Naive B cell (primary cell): ENCODE measurements at regions not wholly inside any gene's neighbourhood (a gene's known extent, or its start where the extent isn't known, plus 50 kb on each side); places are given as distances from the start of the nearest gene placed in this dataset.

Experiments used
- ATAC-seq, 2 donors: fragments of 150-1000 bp; cut with Tn5 transposase; 2 replicates each; pipeline ENCODE4 v1.10.0; 2021; ENCODE audit warnings: low read depth in 2 of 2, mild to moderate bottlenecking in 2 of 2, moderate library complexity in 2 of 2
- DNase-seq: peaks from one replicate; pipeline ENCODE4 v3.0.0; 2022
- H3K27ac Mint-ChIP-seq, 6 donors: one replicate each; pipeline ENCODE4 v1.8.0; 2020 to 2022; ENCODE audit warnings: mild to moderate bottlenecking in 6 of 6, mixed read lengths in 6 of 6, moderate library complexity in 5 of 6, inconsistent platforms in 2 of 6
- H3K27me3 Mint-ChIP-seq, 3 donors: one replicate each; pipeline ENCODE4 v1.8.0; 2021 to 2022; ENCODE audit warnings: mixed read lengths in 3 of 3, mild to moderate bottlenecking in 1 of 3
- H3K36me3 Mint-ChIP-seq, 2 donors: one replicate each; pipeline ENCODE4 v1.8.0; 2020 to 2022; ENCODE audit warnings: mixed read lengths in 2 of 2, inconsistent platforms in 1 of 2, mild to moderate bottlenecking in 1 of 2
- H3K4me1 Mint-ChIP-seq, 3 donors: one replicate each; pipeline ENCODE4 v1.8.0; 2020 to 2022; ENCODE audit warnings: mixed read lengths in 3 of 3, inconsistent platforms in 1 of 3, mild to moderate bottlenecking in 1 of 3, moderate library complexity in 1 of 3
- H3K4me3 Mint-ChIP-seq, 8 donors: one replicate each; pipeline ENCODE4 v1.8.0; 2020 to 2022; ENCODE audit warnings: mild to moderate bottlenecking in 8 of 8, mixed read lengths in 8 of 8, moderate library complexity in 8 of 8, inconsistent platforms in 2 of 8
- H3K9me3 Mint-ChIP-seq, 7 donors: one replicate each; pipeline ENCODE4 v1.8.0; 2020 to 2022; ENCODE audit warnings: mixed read lengths in 7 of 7, mild to moderate bottlenecking in 5 of 7, inconsistent platforms in 2 of 7, moderate library complexity in 1 of 7

- Mint-ChIP-seq H3K27ac (peak overlapping the region; percentile 4 to 77 (median 42)), H3K36me3 (no peaks in the 10 kb centered on the region), H3K27me3 (no peaks in the 10 kb centered on the region), H3K4me3 (peak overlapping the region; percentile 23 to 86 (median 69)), H3K4me1 (peaks cover 63 to 79% (median 71%) of the 10 kb centered on the region in 3 donors), H3K9me3 (no peaks in the 10 kb centered on the region)
- peak; percentile 94 to 97 for ATAC-seq
- DNase-seq, result peak; percentile 67
Measured at GRCh38 chr2:234571620-234572407, 74.9 kb upstream of the ARL4C start.

GRCh38 chr2:234570476-234570875 is 73.6 kb upstream of the ARL4C start:
- no peak for DNase-seq
- peak overlapping the region in 6 of 8 donors; percentile 25 to 86 (median 73) for H3K4me3 Mint-ChIP-seq

GRCh38 chr2:234569776-234570430 is 73.0 kb upstream of the ARL4C start:
- Mint-ChIP-seq H3K27ac (peak overlapping the region; percentile 4 to 92 (median 76)), H3K4me1 (peaks cover 73 to 88% (median 85%) of the 10 kb centered on the region in 3 donors), H3K27me3 (no peaks in the 10 kb centered on the region), H3K4me3 (peak overlapping the region in 7 of 8 donors; percentile 25 to 86 (median 69)), H3K9me3 (no peaks in the 10 kb centered on the region), H3K36me3 (no peaks in the 10 kb centered on the region)
- DNase-seq (no peak), ATAC-seq (peak in 1 of 2 donors; percentile 11)

More at GRCh38 chr2:234570476-234570875, 73.6 kb upstream of the ARL4C start:
- ATAC-seq, result no peak
- Mint-ChIP-seq H3K27ac (peak overlapping the region in 5 of 6 donors; percentile 4 to 92 (median 75)), H3K9me3 (no peaks in the 10 kb centered on the region), H3K4me1 (peaks cover 69 to 82% (median 79%) of the 10 kb centered on the region in 3 donors), H3K27me3 (no peaks in the 10 kb centered on the region), H3K36me3 (no peaks in the 10 kb centered on the region)

GRCh38 chr2:234566622-234567021 is 69.7 kb upstream of the ARL4C start:
- Mint-ChIP-seq H3K27ac (no peak overlapping the region), H3K9me3 (no peaks in the 10 kb centered on the region), H3K27me3 (no peaks in the 10 kb centered on the region), H3K4me1 (peaks cover 57 to 71% (median 70%) of the 10 kb centered on the region in 3 donors), H3K4me3 (no peak overlapping the region), H3K36me3 (no peaks in the 10 kb centered on the region)
- DNase-seq, result no peak
- ATAC-seq, result no peak

GRCh38 chr2:234565842-234566619 is 69.2 kb upstream of the ARL4C start:
- Mint-ChIP-seq H3K27ac (peak overlapping the region in 4 of 6 donors; percentile 14 to 81 (median 40)), H3K4me3 (peak overlapping the region in 3 of 8 donors; percentile 31 to 65 (median 58)), H3K27me3 (no peaks in the 10 kb centered on the region), H3K9me3 (no peaks in the 10 kb centered on the region), H3K36me3 (no peaks in the 10 kb centered on the region), H3K4me1 (peaks cover 51 to 65% (median 64%) of the 10 kb centered on the region in 3 donors)
- ATAC-seq, result no peak
- DNase-seq, result no peak

GRCh38 chr2:234565201-234565600 is 68.3 kb upstream of the ARL4C start:
- no peaks in the 10 kb centered on the region for H3K9me3 Mint-ChIP-seq
- H3K36me3 Mint-ChIP-seq, result peaks cover 0 to 4% of the 10 kb centered on the region in 2 donors
- ATAC-seq, result peak; percentile 32 to 70
- H3K27ac Mint-ChIP-seq, result peak overlapping the region; percentile 8 to 87 (median 25)
- peak; percentile 22 for DNase-seq
- H3K27me3 Mint-ChIP-seq, result peaks cover 0 to 3% (median 0%) of the 10 kb centered on the region in 3 donors
- peak overlapping the region in 7 of 8 donors; percentile 30 to 85 (median 65) for H3K4me3 Mint-ChIP-seq
- H3K4me1 Mint-ChIP-seq, result peaks cover 43 to 57% (median 56%) of the 10 kb centered on the region in 3 donors

GRCh38 chr2:234564699-234565098 is 67.8 kb upstream of the ARL4C start:
- H3K27ac Mint-ChIP-seq, result peak overlapping the region in 4 of 6 donors; percentile 36 to 87 (median 74)
- peaks cover 0 to 3% (median 0%) of the 10 kb centered on the region in 7 donors for H3K9me3 Mint-ChIP-seq
- peaks cover 0 to 9% of the 10 kb centered on the region in 2 donors for H3K36me3 Mint-ChIP-seq
- ATAC-seq (no peak), DNase-seq (no peak)
- H3K4me3 Mint-ChIP-seq, result peak overlapping the region in 7 of 8 donors; percentile 30 to 85 (median 59)
- peaks cover 0 to 8% (median 0%) of the 10 kb centered on the region in 3 donors for H3K27me3 Mint-ChIP-seq
- peaks cover 43 to 54% (median 51%) of the 10 kb centered on the region in 3 donors for H3K4me1 Mint-ChIP-seq

GRCh38 chr2:234559609-234560008 is 62.7 kb upstream of the ARL4C start:
- Mint-ChIP-seq H3K27me3 (peaks cover 0 to 11% (median 0%) of the 10 kb centered on the region in 3 donors), H3K27ac (no peak overlapping the region), H3K9me3 (peaks cover 0 to 8% (median 4%) of the 10 kb centered on the region in 7 donors), H3K4me1 (peaks cover 19 to 30% (median 29%) of the 10 kb centered on the region in 3 donors), H3K4me3 (peak overlapping the region in 1 of 8 donors; percentile 11), H3K36me3 (peaks cover 0 to 16% of the 10 kb centered on the region in 2 donors)
- DNase-seq (no peak), ATAC-seq (no peak)

GRCh38 chr2:234558642-234559041 is 61.8 kb upstream of the ARL4C start:
- Mint-ChIP-seq H3K9me3 (peaks cover 0 to 8% (median 4%) of the 10 kb centered on the region in 7 donors), H3K27ac (no peak overlapping the region), H3K36me3 (peaks cover 0 to 16% of the 10 kb centered on the region in 2 donors), H3K4me3 (no peak overlapping the region), H3K4me1 (peaks cover 16 to 23% (median 21%) of the 10 kb centered on the region in 3 donors), H3K27me3 (peaks cover 0 to 11% (median 0%) of the 10 kb centered on the region in 3 donors)
- no peak for ATAC-seq
- DNase-seq, result no peak

GRCh38 chr2:234556848-234557573 is 60.1 kb upstream of the ARL4C start:
- Mint-ChIP-seq H3K4me1 (peaks cover 16 to 22% (median 20%) of the 10 kb centered on the region in 3 donors), H3K9me3 (peaks cover 0 to 8% (median 4%) of the 10 kb centered on the region in 7 donors), H3K4me3 (peak overlapping the region in 1 of 8 donors; percentile 36), H3K36me3 (peaks cover 0 to 16% of the 10 kb centered on the region in 2 donors), H3K27me3 (peaks cover 0 to 11% (median 0%) of the 10 kb centered on the region in 3 donors), H3K27ac (no peak overlapping the region)
- DNase-seq (no peak), ATAC-seq (no peak)

GRCh38 chr2:234555616-234556249 is 58.9 kb upstream of the ARL4C start:
- peaks cover 16 to 26% (median 21%) of the 10 kb centered on the region in 3 donors for H3K4me1 Mint-ChIP-seq
- H3K36me3 Mint-ChIP-seq, result peaks cover 0 to 16% of the 10 kb centered on the region in 2 donors
- peaks cover 0 to 11% (median 0%) of the 10 kb centered on the region in 3 donors for H3K27me3 Mint-ChIP-seq
- peak overlapping the region in 2 of 8 donors; percentile 0 to 61 for H3K4me3 Mint-ChIP-seq
- DNase-seq, result no peak
- ATAC-seq, result peak in 1 of 2 donors; percentile 39
- H3K9me3 Mint-ChIP-seq, result peaks cover 0 to 8% (median 4%) of the 10 kb centered on the region in 7 donors
- H3K27ac Mint-ChIP-seq, result peak overlapping the region in 2 of 6 donors; percentile 39 to 69

GRCh38 chr2:234555161-234555560 is 58.3 kb upstream of the ARL4C start:
- H3K4me1 Mint-ChIP-seq, result peaks cover 19 to 32% (median 24%) of the 10 kb centered on the region in 3 donors

More at GRCh38 chr2:234555161-234555560, 58.3 kb upstream of the ARL4C start:
- no peak for ATAC-seq
- Mint-ChIP-seq H3K27ac (peak overlapping the region in 1 of 6 donors; percentile 39), H3K36me3 (peaks cover 0 to 13% of the 10 kb centered on the region in 2 donors), H3K27me3 (peaks cover 4 to 7% (median 5%) of the 10 kb centered on the region in 3 donors), H3K9me3 (peaks cover 0 to 8% (median 4%) of the 10 kb centered on the region in 7 donors), H3K4me3 (peak overlapping the region in 2 of 8 donors; percentile 4 to 6)
- DNase-seq, result no peak
